WTC11 (cell line): ENCODE measurements at regions not wholly inside any gene's neighbourhood (a gene's known extent, or its start where the extent isn't known, plus 50 kb on each side); places are given as distances from the start of the nearest gene placed in this dataset.

ENCODE experiments used
- ATAC-seq: fragments of 200-7000 bp; cut with Tn5 transposase; 2 replicates; pipeline ENCODE4 v1.10.0; 2021; ENCODE audit warnings: mild to moderate bottlenecking, moderate library complexity
- CTCF ChIA-PET: fragments of 300-600 bp; sonication (Branson Sonifier 250); formaldehyde crosslinking; loops from one replicate; lab custom pipeline; 2021; ENCODE audit warnings: antibody characterized with exemption; lab: Charles Lee
- POLR2A ChIA-PET: fragments of 350-600 bp; sonication (Branson Sonifier 250); formaldehyde crosslinking; loops from one replicate; lab custom pipeline; 2021; ENCODE audit warnings: antibody characterized with exemption; lab: Charles Lee
- DNase-seq: peaks from one replicate; pipeline ENCODE4 v3.0.0; 2021; ENCODE audit warnings: low spot score
- H3K27ac Mint-ChIP-seq: 2 replicates; pipeline ENCODE4 v1.8.0; 2021; ENCODE audit warnings: mixed read lengths
- H3K27me3 Mint-ChIP-seq: 2 replicates; pipeline ENCODE4 v1.8.0; 2021; ENCODE audit warnings: low read depth, mild to moderate bottlenecking, moderate library complexity, mixed read lengths
- H3K36me3 Mint-ChIP-seq: 2 replicates; pipeline ENCODE4 v1.8.0; 2021; ENCODE audit warnings: mixed read lengths
- H3K4me1 Mint-ChIP-seq: 2 replicates; pipeline ENCODE4 v1.8.0; 2022; ENCODE audit warnings: mixed read lengths
- H3K4me3 Mint-ChIP-seq: 2 replicates; pipeline ENCODE4 v1.8.0; 2021; ENCODE audit warnings: mild to moderate bottlenecking, moderate library complexity, mixed read lengths
- H3K9me3 Mint-ChIP-seq: 2 replicates; pipeline ENCODE4 v1.8.0; 2021; ENCODE audit warnings: mixed read lengths
- AFF4 ChIP-seq: sonication (generic); formaldehyde crosslinking; IDR thresholded peaks from 2 replicates; pipeline ENCODE4 v1.8.1; 2023; ENCODE audit warnings: mild to moderate bottlenecking, missing genetic modification reagents, borderline replicate concordance
- ATF6 ChIP-seq: sonication (generic); formaldehyde crosslinking; IDR thresholded peaks from 2 replicates; pipeline ENCODE4 v1.8.1; 2023; ENCODE audit warnings: mild to moderate bottlenecking, missing genetic modification reagents
- CREB1 ChIP-seq: sonication (generic); formaldehyde crosslinking; IDR thresholded peaks from 2 replicates; pipeline ENCODE4 v1.8.0; 2023; ENCODE audit warnings: mild to moderate bottlenecking, missing genetic modification reagents
- GRHL2 ChIP-seq: fragments of 250-450 bp; sonication (Bioruptor Pico); IDR thresholded peaks from 2 replicates; pipeline ENCODE4 v1.8.0; 2022; ENCODE audit warnings: mild to moderate bottlenecking, moderate library complexity; ENCODE audit not compliant: insufficient replicate concordance, severe bottlenecking
- GTF2I ChIP-seq: fragments of 250-450 bp; sonication (Bioruptor Pico); conservative IDR thresholded peaks from 2 replicates; pipeline ENCODE4 v1.4.0; 2021; ENCODE audit warnings: mild to moderate bottlenecking
- IRF1 ChIP-seq: sonication (generic); formaldehyde crosslinking; IDR thresholded peaks from 2 replicates; pipeline ENCODE4 v1.8.0; 2023; ENCODE audit warnings: missing genetic modification reagents
- MLX ChIP-seq: sonication (generic); formaldehyde crosslinking; IDR thresholded peaks from 2 replicates; pipeline ENCODE4 v1.8.1; 2023; ENCODE audit warnings: mild to moderate bottlenecking, missing genetic modification reagents, moderate library complexity
- MYBL2 ChIP-seq: sonication (generic); formaldehyde crosslinking; IDR thresholded peaks from 2 replicates; pipeline ENCODE4 v1.8.1; 2023; ENCODE audit warnings: mild to moderate bottlenecking, moderate library complexity, missing genetic modification reagents
- NFYB ChIP-seq: sonication (generic); formaldehyde crosslinking; conservative IDR thresholded peaks from 2 replicates; pipeline ENCODE4 v1.8.0; 2022; ENCODE audit warnings: low read depth, missing genetic modification reagents
- NR2C2 ChIP-seq: sonication (generic); formaldehyde crosslinking; IDR thresholded peaks from 2 replicates; pipeline ENCODE4 v1.8.0; 2022; ENCODE audit warnings: mild to moderate bottlenecking, missing genetic modification reagents
- PREB ChIP-seq: sonication (generic); formaldehyde crosslinking; IDR thresholded peaks from 2 replicates; pipeline ENCODE4 v1.8.1; 2022; ENCODE audit warnings: mild to moderate bottlenecking, missing genetic modification reagents, moderate library complexity, borderline replicate concordance
- RORB ChIP-seq: fragments of 250-450 bp; sonication (Bioruptor Pico); IDR thresholded peaks from 2 replicates; pipeline ENCODE4 v1.9.0; 2021; ENCODE audit warnings: mild to moderate bottlenecking
- ZNF232 ChIP-seq: sonication (generic); formaldehyde crosslinking; IDR thresholded peaks from 2 replicates; pipeline ENCODE4 v1.8.0; 2022; ENCODE audit warnings: mild to moderate bottlenecking, missing genetic modification reagents
- ZNF416 ChIP-seq: fragments of 250-450 bp; sonication (Bioruptor Pico); IDR thresholded peaks from 2 replicates; pipeline ENCODE4 v1.9.0; 2021; ENCODE audit warnings: mild to moderate bottlenecking, inconsistent platforms
- ZNF425 ChIP-seq: fragments of 250-450 bp; sonication (Bioruptor Pico); conservative IDR thresholded peaks from 2 replicates; pipeline ENCODE4 v1.9.0; 2021; ENCODE audit warnings: mild to moderate bottlenecking
- TF ChIP-seq, protein P1 (sequence below): sonication (generic); formaldehyde crosslinking; IDR thresholded peaks from 2 replicates; pipeline ENCODE4 v1.8.1; 2022; ENCODE audit warnings: missing genetic modification reagents, borderline replicate concordance
- TF ChIP-seq, protein P2 (sequence below): fragments of 200-600 bp; IDR thresholded peaks from 2 replicates; pipeline ENCODE4 v1.8.0; 2022; ENCODE audit warnings: antibody characterized with exemption
- TF ChIP-seq, protein P3 (sequence below): sonication (generic); formaldehyde crosslinking; IDR thresholded peaks from 2 replicates; pipeline ENCODE4 v1.8.0; 2022; ENCODE audit warnings: mild to moderate bottlenecking, missing genetic modification reagents
- TF ChIP-seq, protein P4 (sequence below): fragments of 250-450 bp; sonication (Bioruptor Pico); IDR thresholded peaks from 2 replicates; pipeline ENCODE4 v1.9.0; 2021; ENCODE audit warnings: moderate library complexity, mild to moderate bottlenecking, inconsistent platforms, borderline replicate concordance

GRCh38 chr3:43795491-43795890 is 104.8 kb downstream of the ABHD5 start:
- ChIA-PET POLR2A (no interaction called here), CTCF (interaction anchor here (1.4 kb wide), 1 partner anchor 60 kb away, joined by 3 read pairs; no protein-coding TSS in a partner anchor)
- no peaks in the 10 kb centered on the region for H3K36me3 Mint-ChIP-seq
- no peak for TF ChIP-seq ATF6 (CRISPR knock-in tag)
- TF ChIP-seq, protein P1, sequence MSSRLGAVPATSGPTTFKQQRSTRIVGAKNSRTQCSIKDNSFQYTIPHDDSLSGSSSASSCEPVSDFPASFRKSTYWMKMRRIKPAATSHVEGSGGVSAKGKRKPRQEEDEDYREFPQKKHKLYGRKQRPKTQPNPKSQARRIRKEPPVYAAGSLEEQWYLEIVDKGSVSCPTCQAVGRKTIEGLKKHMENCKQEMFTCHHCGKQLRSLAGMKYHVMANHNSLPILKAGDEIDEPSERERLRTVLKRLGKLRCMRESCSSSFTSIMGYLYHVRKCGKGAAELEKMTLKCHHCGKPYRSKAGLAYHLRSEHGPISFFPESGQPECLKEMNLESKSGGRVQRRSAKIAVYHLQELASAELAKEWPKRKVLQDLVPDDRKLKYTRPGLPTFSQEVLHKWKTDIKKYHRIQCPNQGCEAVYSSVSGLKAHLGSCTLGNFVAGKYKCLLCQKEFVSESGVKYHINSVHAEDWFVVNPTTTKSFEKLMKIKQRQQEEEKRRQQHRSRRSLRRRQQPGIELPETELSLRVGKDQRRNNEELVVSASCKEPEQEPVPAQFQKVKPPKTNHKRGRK (CRISPR knock-in tag): no peak
- no peak for TF ChIP-seq MLX (CRISPR knock-in tag)
- TF ChIP-seq GRHL2 (CRISPR knock-in tag): no peak
- TF ChIP-seq GTF2I: no peak
- TF ChIP-seq CREB1: no peak
- TF ChIP-seq, protein P2, sequence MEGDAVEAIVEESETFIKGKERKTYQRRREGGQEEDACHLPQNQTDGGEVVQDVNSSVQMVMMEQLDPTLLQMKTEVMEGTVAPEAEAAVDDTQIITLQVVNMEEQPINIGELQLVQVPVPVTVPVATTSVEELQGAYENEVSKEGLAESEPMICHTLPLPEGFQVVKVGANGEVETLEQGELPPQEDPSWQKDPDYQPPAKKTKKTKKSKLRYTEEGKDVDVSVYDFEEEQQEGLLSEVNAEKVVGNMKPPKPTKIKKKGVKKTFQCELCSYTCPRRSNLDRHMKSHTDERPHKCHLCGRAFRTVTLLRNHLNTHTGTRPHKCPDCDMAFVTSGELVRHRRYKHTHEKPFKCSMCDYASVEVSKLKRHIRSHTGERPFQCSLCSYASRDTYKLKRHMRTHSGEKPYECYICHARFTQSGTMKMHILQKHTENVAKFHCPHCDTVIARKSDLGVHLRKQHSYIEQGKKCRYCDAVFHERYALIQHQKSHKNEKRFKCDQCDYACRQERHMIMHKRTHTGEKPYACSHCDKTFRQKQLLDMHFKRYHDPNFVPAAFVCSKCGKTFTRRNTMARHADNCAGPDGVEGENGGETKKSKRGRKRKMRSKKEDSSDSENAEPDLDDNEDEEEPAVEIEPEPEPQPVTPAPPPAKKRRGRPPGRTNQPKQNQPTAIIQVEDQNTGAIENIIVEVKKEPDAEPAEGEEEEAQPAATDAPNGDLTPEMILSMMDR: no peak
- no peak for TF ChIP-seq NR2C2 (CRISPR knock-in tag)
- TF ChIP-seq, protein P3, sequence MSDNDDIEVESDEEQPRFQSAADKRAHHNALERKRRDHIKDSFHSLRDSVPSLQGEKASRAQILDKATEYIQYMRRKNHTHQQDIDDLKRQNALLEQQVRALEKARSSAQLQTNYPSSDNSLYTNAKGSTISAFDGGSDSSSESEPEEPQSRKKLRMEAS (CRISPR knock-in tag): no peak
- no peak for TF ChIP-seq ZNF232 (CRISPR knock-in tag)
- no peak for TF ChIP-seq IRF1 (CRISPR knock-in tag)
- no peak for TF ChIP-seq AFF4 (CRISPR knock-in tag)
- TF ChIP-seq PREB (CRISPR knock-in tag): no peak
- no peak for TF ChIP-seq RORB
- TF ChIP-seq MYBL2: no peak
- TF ChIP-seq NFYB: no peak
- TF ChIP-seq, protein P4, sequence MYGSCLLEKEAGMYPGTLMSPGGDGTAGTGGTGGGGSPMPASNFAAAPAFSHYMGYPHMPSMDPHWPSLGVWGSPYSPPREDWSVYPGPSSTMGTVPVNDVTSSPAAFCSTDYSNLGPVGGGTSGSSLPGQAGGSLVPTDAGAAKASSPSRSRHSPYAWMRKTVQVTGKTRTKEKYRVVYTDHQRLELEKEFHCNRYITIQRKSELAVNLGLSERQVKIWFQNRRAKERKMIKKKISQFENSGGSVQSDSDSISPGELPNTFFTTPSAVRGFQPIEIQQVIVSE (CRISPR knock-in tag): no peak
- TF ChIP-seq ZNF416 (CRISPR knock-in tag): no peak
- no peak for TF ChIP-seq ZNF425 (CRISPR knock-in tag)
- TF ChIP-seq, all 79 proteins: peak for 0
- no peak for ATAC-seq
- Mint-ChIP-seq H3K4me3 (no peak overlapping the region), H3K27me3 (peaks cover 2% of the 10 kb centered on the region), H3K9me3 (peaks cover 8% of the 10 kb centered on the region), H3K27ac (no peak overlapping the region), H3K4me1 (0 out of 2 replicates have a peak, but pooled peaks cover 2% of the 10 kb centered on the region)
- no peak for DNase-seq
